CD4-positive, alpha-beta T cell (primary cell): ENCODE measurements at regions not wholly inside any gene's neighbourhood (a gene's known extent, or its start where the extent isn't known, plus 50 kb on each side); places are given as distances from the start of the nearest gene placed in this dataset.

Experiments used
- ATAC-seq: fragments of 200-7000 bp; cut with Tn5 transposase; one replicate; pipeline ENCODE4 v1.10.0; 2022; ENCODE audit warnings: mild to moderate bottlenecking; ENCODE audit not compliant: poor library complexity
- CTCF ChIA-PET: fragments of 350-600 bp; sonication (Branson Sonifier 250); formaldehyde crosslinking; loops from one replicate; lab custom pipeline; 2021; ENCODE audit warnings: antibody characterized with exemption, inconsistent platforms; lab: Charles Lee
- POLR2A ChIA-PET: fragments of 350-600 bp; sonication (Branson Sonifier 250); formaldehyde crosslinking; loops from one replicate; lab custom pipeline; 2021; ENCODE audit warnings: antibody characterized with exemption, inconsistent platforms; lab: Charles Lee
- DNase-seq, 14 experiments: peaks; one replicate each; pipeline ENCODE4 v3.0.0-alpha.2; 2013 to 2020; ENCODE audit warnings: mixed read lengths in 2 of 14
- H3K27ac ChIP-seq, 2 donors: one replicate each; pipeline versions ENCODE4 v1.5.1 to v1.7.0; 2013; ENCODE audit warnings: low read length in 2 of 2, low read depth in 1 of 2, mild to moderate bottlenecking in 1 of 2
- H3K27me3 ChIP-seq, 2 experiments: 1 replicate in 1 of 2; 2 replicates in 1 of 2; pipeline versions ENCODE4 v1.6.1 to v1.7.0; 2013; ENCODE audit warnings: low read length in 2 of 2, control low read depth in 1 of 2, mild to moderate bottlenecking in 1 of 2, moderate library complexity in 1 of 2; ENCODE audit not compliant: insufficient read depth in 2 of 2, control insufficient read depth in 1 of 2
- H3K36me3 ChIP-seq: one replicate; pipeline ENCODE4 v1.6.1; 2013; ENCODE audit warnings: low read length, control low read depth; ENCODE audit not compliant: insufficient read depth
- H3K4me1 ChIP-seq: one replicate; pipeline ENCODE4 v1.6.1; 2013; ENCODE audit warnings: low read length, control low read depth; ENCODE audit not compliant: insufficient read depth
- H3K4me3 ChIP-seq: one replicate; pipeline ENCODE4 v1.5.1; 2013; ENCODE audit warnings: mild to moderate bottlenecking, low read length, moderate library complexity
- H3K9me3 ChIP-seq, 2 experiments: 1 replicate in 1 of 2; 2 replicates in 1 of 2; pipeline versions ENCODE4 v1.6.1 to v1.7.0; 2013; ENCODE audit warnings: low read length in 2 of 2, mild to moderate bottlenecking in 2 of 2, control low read depth in 1 of 2, moderate library complexity in 1 of 2; ENCODE audit not compliant: control insufficient read depth in 1 of 2, insufficient read depth in 1 of 2
- H3K27ac Mint-ChIP-seq: one replicate; pipeline ENCODE4 v1.8.0; 2020; ENCODE audit warnings: mixed read lengths
- H3K27me3 Mint-ChIP-seq: one replicate; pipeline ENCODE4 v1.8.0; 2021; ENCODE audit warnings: mixed read lengths
- H3K36me3 Mint-ChIP-seq: one replicate; pipeline ENCODE4 v1.8.0; 2021; ENCODE audit warnings: low read depth, mixed read lengths
- H3K4me1 Mint-ChIP-seq: one replicate; pipeline ENCODE4 v1.8.0; 2021; ENCODE audit warnings: low read depth, mixed read lengths
- H3K4me3 Mint-ChIP-seq: one replicate; pipeline ENCODE4 v1.8.0; 2020; ENCODE audit warnings: mild to moderate bottlenecking, mixed read lengths
- H3K9me3 Mint-ChIP-seq: one replicate; pipeline ENCODE4 v1.8.0; 2020; ENCODE audit warnings: mixed read lengths
- intact Hi-C, 2 experiments: fragments of 100-400 bp; cut with DNase I in 1 of 2; cut with micrococcal nuclease in 1 of 2; formaldehyde crosslinking; loops; one replicate each; pipeline versions ENCODE4 v1.15.1 to v1.9.0; 2023 to 2025; cut with DNase I, micrococcal nuclease
- TF ChIP-seq, protein P1 (sequence below): fragments of 200-600 bp; IDR thresholded peaks from one replicate; pipeline ENCODE4 v1.8.0; 2022; ENCODE audit warnings: antibody characterized with exemption, mild to moderate bottlenecking

- intact Hi-C loops: no loop called here
- no peaks in the 10 kb centered on the region for H3K36me3 Mint-ChIP-seq
- no peak overlapping the region for H3K27ac Mint-ChIP-seq
Observed at GRCh38 chr7:421136-421991, 98.3 kb downstream of the PDGFA start.

DNA sequence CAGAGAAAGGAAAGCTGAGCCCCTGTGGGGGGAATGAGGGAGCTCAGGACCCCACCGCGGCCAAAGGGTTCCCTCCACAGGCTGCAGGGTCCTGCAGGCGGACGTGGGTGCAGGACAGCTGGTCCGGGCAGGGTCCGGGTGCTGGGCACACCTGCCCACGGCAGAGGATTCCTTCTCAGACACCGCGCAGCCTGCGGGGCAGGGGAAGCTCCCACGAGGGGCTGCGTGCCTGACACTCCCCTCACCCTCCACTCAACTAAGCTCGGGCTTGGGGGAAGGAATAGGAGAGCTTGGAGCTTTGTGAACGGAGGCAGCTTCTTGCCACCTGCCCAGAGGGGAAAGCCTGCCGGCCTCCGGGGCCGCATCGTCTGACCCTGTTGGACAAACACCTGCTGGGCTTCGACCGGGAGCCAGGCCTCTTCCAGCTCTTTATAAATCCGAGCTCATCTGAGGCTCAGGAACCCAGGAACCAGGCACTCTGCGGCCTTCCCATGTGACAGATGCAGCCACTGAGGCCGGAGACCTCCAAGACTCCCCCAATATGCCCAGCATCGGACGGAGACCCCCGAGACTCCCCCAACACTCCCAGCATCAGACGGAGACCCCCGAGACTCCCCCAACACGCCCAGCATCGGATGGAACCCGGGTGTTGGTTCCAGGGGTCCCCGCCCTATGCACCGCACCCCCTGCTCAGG, 97.3 kb downstream of the PDGFA start:
- Histone ChIP-seq H3K36me3 (no peaks in the 10 kb centered on the region), H3K9me3 (peaks cover 5 to 19% of the 10 kb centered on the region in 2 experiments), H3K4me1 (peaks cover 5% of the 10 kb centered on the region), H3K27me3 (no peaks in the 10 kb centered on the region), H3K27ac (no peak overlapping the region), H3K4me3 (no peak overlapping the region)
- ChIA-PET POLR2A (no interaction called here), CTCF (no interaction called here)
- no peaks in the 10 kb centered on the region for H3K27me3 Mint-ChIP-seq
- ATAC-seq: no peak
- intact Hi-C loops: no loop called here
- DNase-seq: no peak
- no peak overlapping the region for H3K27ac Mint-ChIP-seq
- H3K9me3 Mint-ChIP-seq: no peaks in the 10 kb centered on the region
- TF ChIP-seq, protein P1, sequence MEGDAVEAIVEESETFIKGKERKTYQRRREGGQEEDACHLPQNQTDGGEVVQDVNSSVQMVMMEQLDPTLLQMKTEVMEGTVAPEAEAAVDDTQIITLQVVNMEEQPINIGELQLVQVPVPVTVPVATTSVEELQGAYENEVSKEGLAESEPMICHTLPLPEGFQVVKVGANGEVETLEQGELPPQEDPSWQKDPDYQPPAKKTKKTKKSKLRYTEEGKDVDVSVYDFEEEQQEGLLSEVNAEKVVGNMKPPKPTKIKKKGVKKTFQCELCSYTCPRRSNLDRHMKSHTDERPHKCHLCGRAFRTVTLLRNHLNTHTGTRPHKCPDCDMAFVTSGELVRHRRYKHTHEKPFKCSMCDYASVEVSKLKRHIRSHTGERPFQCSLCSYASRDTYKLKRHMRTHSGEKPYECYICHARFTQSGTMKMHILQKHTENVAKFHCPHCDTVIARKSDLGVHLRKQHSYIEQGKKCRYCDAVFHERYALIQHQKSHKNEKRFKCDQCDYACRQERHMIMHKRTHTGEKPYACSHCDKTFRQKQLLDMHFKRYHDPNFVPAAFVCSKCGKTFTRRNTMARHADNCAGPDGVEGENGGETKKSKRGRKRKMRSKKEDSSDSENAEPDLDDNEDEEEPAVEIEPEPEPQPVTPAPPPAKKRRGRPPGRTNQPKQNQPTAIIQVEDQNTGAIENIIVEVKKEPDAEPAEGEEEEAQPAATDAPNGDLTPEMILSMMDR: no peak
- no peaks in the 10 kb centered on the region for H3K4me1 Mint-ChIP-seq
- no peak overlapping the region for H3K4me3 Mint-ChIP-seq
- no peaks in the 10 kb centered on the region for H3K36me3 Mint-ChIP-seq

More at GRCh38 chr7:421136-421991, 98.3 kb downstream of the PDGFA start:
- CTCF ChIA-PET: no interaction called here
- POLR2A ChIA-PET: no interaction called here
- ATAC-seq: no peak
- no peaks in the 10 kb centered on the region for H3K27me3 ChIP-seq
- Mint-ChIP-seq H3K4me3 (no peak overlapping the region), H3K27me3 (no peaks in the 10 kb centered on the region), H3K9me3 (no peaks in the 10 kb centered on the region), H3K4me1 (no peaks in the 10 kb centered on the region)
- H3K9me3 ChIP-seq: peaks cover 8 to 28% of the 10 kb centered on the region in 2 experiments
- no peaks in the 10 kb centered on the region for H3K36me3 ChIP-seq
- TF ChIP-seq, protein P1: no peak
- H3K4me3 ChIP-seq: peak overlapping the region; percentile 7
- peak in 4 of 14 experiments; percentile 10 to 49 (median 40) for DNase-seq
- no peak overlapping the region for H3K27ac ChIP-seq
- H3K4me1 ChIP-seq: peaks cover 5% of the 10 kb centered on the region

DNA sequence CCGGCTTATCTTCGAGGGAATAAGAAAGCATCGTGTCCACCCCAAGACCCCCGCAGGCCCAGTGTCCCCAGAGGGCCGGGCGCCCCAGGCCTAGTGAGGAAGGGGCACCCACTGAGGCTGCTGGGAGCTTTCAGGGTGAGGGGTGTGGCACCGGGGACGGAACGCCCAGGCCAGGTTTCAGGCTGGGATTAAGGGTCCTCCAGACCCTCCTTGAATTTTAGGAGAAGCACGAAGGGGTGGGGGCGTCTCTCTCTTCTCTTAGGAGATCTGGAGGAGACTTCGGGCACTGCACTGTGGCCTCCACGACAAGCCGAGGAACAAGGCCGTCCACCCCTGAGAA, 96.8 kb downstream of the PDGFA start:
- peaks cover under 1 to 14% of the 10 kb centered on the region in 2 experiments for H3K9me3 ChIP-seq
- intact Hi-C loops: no loop called here
- no peaks in the 10 kb centered on the region for H3K36me3 ChIP-seq
- Mint-ChIP-seq H3K36me3 (no peaks in the 10 kb centered on the region), H3K27ac (no peak overlapping the region), H3K4me1 (no peaks in the 10 kb centered on the region), H3K27me3 (no peaks in the 10 kb centered on the region), H3K4me3 (no peak overlapping the region), H3K9me3 (no peaks in the 10 kb centered on the region)
- no peaks in the 10 kb centered on the region for H3K27me3 ChIP-seq
- TF ChIP-seq, protein P1: no peak
- POLR2A ChIA-PET: no interaction called here
- no peak overlapping the region for H3K4me3 ChIP-seq
- DNase-seq (no peak), ATAC-seq (no peak)
- peaks cover 5% of the 10 kb centered on the region for H3K4me1 ChIP-seq
- CTCF ChIA-PET: no interaction called here
- no peak overlapping the region for H3K27ac ChIP-seq
